Endothelial cell (in vitro differentiated cells): ENCODE measurements at regions not wholly inside any gene's neighbourhood (a gene's known extent, or its start where the extent isn't known, plus 50 kb on each side); places are given as distances from the start of the nearest gene placed in this dataset.

ENCODE experiments used
- DNase-seq: peaks from one replicate; pipeline ENCODE4 v3.0.0; 2021; ENCODE audit warnings: low spot score
- H3K27ac Mint-ChIP-seq: one replicate; pipeline ENCODE4 v1.8.0; 2021; ENCODE audit warnings: mixed read lengths, inconsistent platforms; ENCODE audit not compliant: unreplicated experiment
- H3K27me3 Mint-ChIP-seq: one replicate; pipeline ENCODE4 v1.8.0; 2021; ENCODE audit warnings: mild to moderate bottlenecking, moderate library complexity, mixed read lengths, inconsistent platforms; ENCODE audit not compliant: unreplicated experiment
- H3K36me3 Mint-ChIP-seq: one replicate; pipeline ENCODE4 v1.8.0; 2021; ENCODE audit warnings: mild to moderate bottlenecking, low read depth, mixed read lengths, inconsistent platforms; ENCODE audit not compliant: unreplicated experiment
- H3K4me1 Mint-ChIP-seq: one replicate; pipeline ENCODE4 v1.8.0; 2021; ENCODE audit warnings: mild to moderate bottlenecking, mixed read lengths, inconsistent platforms; ENCODE audit not compliant: unreplicated experiment
- H3K4me3 Mint-ChIP-seq: one replicate; pipeline ENCODE4 v1.8.0; 2021; ENCODE audit warnings: mild to moderate bottlenecking, mixed read lengths, inconsistent platforms; ENCODE audit not compliant: unreplicated experiment
- H3K9me3 Mint-ChIP-seq: one replicate; pipeline ENCODE4 v1.8.0; 2021; ENCODE audit warnings: mixed read lengths, inconsistent platforms; ENCODE audit not compliant: unreplicated experiment
- TF ChIP-seq, protein P1 (sequence below): fragments of 200-600 bp; sonication (generic); IDR thresholded peaks from one replicate; pipeline ENCODE4 v1.5.0; 2021; ENCODE audit warnings: antibody characterized with exemption; ENCODE audit not compliant: unreplicated experiment

DNA sequence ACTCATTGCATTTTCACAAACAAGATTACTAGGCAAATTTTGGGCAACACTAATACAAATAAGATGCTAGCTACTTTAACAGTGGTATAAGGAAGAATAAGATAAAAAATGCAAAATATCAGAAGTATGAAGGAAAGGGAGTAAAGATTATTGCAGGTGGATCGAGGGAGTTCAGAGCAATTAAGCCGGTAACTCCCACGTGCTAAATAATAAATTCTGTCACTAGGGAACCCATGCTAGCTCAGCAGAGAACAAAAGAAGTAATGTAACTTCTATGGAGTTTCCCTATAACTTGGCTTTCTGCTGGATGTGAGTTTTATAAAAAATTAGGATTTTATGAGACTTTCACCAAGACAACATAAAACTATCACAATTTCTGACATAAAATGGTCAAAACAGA, 470.5 kb upstream of the RGS18 start:
- no peaks in the 10 kb centered on the region for H3K36me3 Mint-ChIP-seq
- no peak for DNase-seq
- no peak overlapping the region for H3K27ac Mint-ChIP-seq
- H3K4me3 Mint-ChIP-seq: no peak overlapping the region
- TF ChIP-seq, protein P1, sequence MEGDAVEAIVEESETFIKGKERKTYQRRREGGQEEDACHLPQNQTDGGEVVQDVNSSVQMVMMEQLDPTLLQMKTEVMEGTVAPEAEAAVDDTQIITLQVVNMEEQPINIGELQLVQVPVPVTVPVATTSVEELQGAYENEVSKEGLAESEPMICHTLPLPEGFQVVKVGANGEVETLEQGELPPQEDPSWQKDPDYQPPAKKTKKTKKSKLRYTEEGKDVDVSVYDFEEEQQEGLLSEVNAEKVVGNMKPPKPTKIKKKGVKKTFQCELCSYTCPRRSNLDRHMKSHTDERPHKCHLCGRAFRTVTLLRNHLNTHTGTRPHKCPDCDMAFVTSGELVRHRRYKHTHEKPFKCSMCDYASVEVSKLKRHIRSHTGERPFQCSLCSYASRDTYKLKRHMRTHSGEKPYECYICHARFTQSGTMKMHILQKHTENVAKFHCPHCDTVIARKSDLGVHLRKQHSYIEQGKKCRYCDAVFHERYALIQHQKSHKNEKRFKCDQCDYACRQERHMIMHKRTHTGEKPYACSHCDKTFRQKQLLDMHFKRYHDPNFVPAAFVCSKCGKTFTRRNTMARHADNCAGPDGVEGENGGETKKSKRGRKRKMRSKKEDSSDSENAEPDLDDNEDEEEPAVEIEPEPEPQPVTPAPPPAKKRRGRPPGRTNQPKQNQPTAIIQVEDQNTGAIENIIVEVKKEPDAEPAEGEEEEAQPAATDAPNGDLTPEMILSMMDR: no peak
- no peaks in the 10 kb centered on the region for H3K27me3 Mint-ChIP-seq
- H3K9me3 Mint-ChIP-seq: no peaks in the 10 kb centered on the region
- no peaks in the 10 kb centered on the region for H3K4me1 Mint-ChIP-seq

DNA sequence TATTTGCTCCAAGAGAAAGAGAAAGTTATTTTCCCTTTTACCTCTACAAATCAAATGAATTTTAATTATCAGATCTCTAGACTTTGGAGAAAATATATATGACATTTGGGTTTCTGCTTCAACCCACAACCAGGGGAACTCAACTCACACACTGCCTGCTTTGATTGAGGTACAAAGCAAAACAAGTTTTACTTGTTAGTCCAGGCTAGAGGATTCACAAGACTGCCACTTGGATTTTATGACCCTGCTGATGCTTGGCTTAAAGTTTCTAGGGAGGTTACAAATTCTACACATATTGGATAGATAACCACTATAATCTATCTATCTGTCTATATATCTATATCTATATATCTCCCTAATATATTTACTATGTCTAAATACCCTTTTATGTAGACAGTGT, 467.3 kb upstream of the RGS18 start:
- TF ChIP-seq, protein P1: no peak
- Mint-ChIP-seq H3K36me3 (peaks cover 8% of the 10 kb centered on the region), H3K27me3 (peaks cover 2% of the 10 kb centered on the region), H3K9me3 (peaks cover 3% of the 10 kb centered on the region), H3K4me1 (no peaks in the 10 kb centered on the region), H3K4me3 (no peak overlapping the region), H3K27ac (no peak overlapping the region)
- DNase-seq: no peak

DNA sequence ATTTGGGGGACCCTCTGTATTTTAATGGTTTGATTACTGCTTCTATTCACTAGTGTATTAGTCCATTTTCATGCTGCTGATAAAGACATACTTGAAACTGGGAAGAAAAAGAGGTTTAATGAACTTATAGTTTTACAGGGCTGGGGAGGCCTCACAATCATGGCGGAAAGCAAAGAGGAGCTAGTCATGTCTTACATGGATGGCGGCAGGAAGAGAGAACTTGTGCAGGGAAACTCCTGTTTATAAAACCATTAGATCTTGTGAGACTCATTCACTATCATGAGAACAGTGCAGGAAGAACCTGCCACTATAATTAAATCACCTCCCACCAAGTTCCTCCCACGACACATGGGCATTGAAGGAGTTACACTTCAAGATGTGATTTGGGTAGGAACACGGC, 464.5 kb upstream of the RGS18 start:
- no peak overlapping the region for H3K4me3 Mint-ChIP-seq
- TF ChIP-seq, protein P1: no peak
- H3K27me3 Mint-ChIP-seq: peaks cover 2% of the 10 kb centered on the region
- no peak for DNase-seq
- H3K9me3 Mint-ChIP-seq: peaks cover 3% of the 10 kb centered on the region
- no peak overlapping the region for H3K27ac Mint-ChIP-seq
- H3K36me3 Mint-ChIP-seq: peaks cover 8% of the 10 kb centered on the region
- no peaks in the 10 kb centered on the region for H3K4me1 Mint-ChIP-seq

DNA sequence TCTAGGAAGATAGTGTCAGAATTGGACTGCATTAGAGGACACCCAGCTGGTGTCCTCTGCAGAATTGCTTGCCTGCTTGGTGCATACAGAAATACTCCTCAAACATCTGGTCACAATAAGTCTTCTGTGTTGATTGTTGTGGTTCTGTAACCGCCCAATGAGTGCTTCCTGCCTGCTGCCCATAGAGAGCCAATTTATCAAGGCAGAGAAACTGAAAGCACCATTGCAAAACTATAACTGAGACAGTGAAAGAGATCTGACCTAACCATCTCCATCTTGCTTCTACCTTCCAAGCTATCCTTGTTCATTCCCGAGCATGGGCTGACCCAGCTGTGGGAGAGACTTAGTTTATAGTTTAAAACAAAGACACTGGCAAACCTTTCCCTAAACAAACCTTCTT, 462.4 kb upstream of the RGS18 start:
- Mint-ChIP-seq H3K4me3 (no peak overlapping the region), H3K4me1 (no peaks in the 10 kb centered on the region), H3K9me3 (peaks cover 3% of the 10 kb centered on the region), H3K27ac (no peak overlapping the region), H3K27me3 (peaks cover 2% of the 10 kb centered on the region), H3K36me3 (peaks cover 8% of the 10 kb centered on the region)
- no peak for DNase-seq
- TF ChIP-seq, protein P1: no peak

DNA sequence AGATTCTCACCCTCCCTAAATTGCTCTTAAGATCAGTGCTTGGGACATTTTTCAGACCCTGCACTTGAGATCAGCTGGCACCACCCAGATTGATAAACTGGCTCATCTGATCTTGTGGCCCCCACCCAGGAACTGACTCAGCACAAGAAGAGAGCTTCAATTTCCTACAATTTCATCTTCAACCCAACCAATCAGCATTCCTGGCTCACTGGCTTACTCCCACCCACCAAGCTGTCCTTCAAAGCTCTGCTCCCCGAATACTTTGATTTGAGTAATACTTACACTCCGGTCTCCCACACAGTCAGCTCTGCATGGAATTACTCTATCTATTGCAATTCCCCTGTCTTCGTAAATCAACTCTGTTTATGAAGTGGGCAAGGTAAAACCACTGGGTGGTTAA, 461.9 kb upstream of the RGS18 start:
- no peak overlapping the region for H3K4me3 Mint-ChIP-seq
- TF ChIP-seq, protein P1: no peak
- peaks cover 8% of the 10 kb centered on the region for H3K36me3 Mint-ChIP-seq
- H3K9me3 Mint-ChIP-seq: peaks cover 6% of the 10 kb centered on the region
- no peak for DNase-seq
- H3K4me1 Mint-ChIP-seq: peaks cover under 1% of the 10 kb centered on the region
- H3K27ac Mint-ChIP-seq: no peak overlapping the region
- peaks cover 2% of the 10 kb centered on the region for H3K27me3 Mint-ChIP-seq
